NCI-H1417 (cell line): ENCODE measurements at regions not wholly inside any gene's neighbourhood (a gene's known extent, or its start where the extent isn't known, plus 50 kb on each side); places are given as distances from the start of the nearest gene placed in this dataset.

Source experiments
- DNase-seq, 3 experiments: peaks; one replicate each; lab custom pipeline; 2025; lab: John Stamatoyannopoulos, UW

- no peak for DNase-seq
Measured at GRCh38 chr10:44243851-44244510, 140.9 kb downstream of the CXCL12 start.

- no peak for DNase-seq
Measured at GRCh38 chr10:44242826-44243225, 142.1 kb downstream of the CXCL12 start.

GRCh38 chr10:44242091-44242490, 142.8 kb downstream of the CXCL12 start:
- no peak for DNase-seq

- DNase-seq = no peak
Measured at GRCh38 chr10:44240584-44241205, 144.2 kb downstream of the CXCL12 start.

- DNase-seq = no peak
Measured at GRCh38 chr10:44238212-44238611, 146.7 kb downstream of the CXCL12 start.

GRCh38 chr10:44237364-44238049, 147.4 kb downstream of the CXCL12 start:
- no peak for DNase-seq

- DNase-seq = no peak
Measured at GRCh38 chr10:44235363-44235762, 149.5 kb downstream of the CXCL12 start.

- no peak for DNase-seq
Measured at GRCh38 chr10:44234483-44234875, 150.4 kb downstream of the CXCL12 start.

- DNase-seq = no peak
Measured at GRCh38 chr10:44233561-44234482, 151.1 kb downstream of the CXCL12 start.

- DNase-seq = no peak
Measured at GRCh38 chr10:44217274-44217820, 167.6 kb downstream of the CXCL12 start.

- DNase-seq = no peak
Measured at GRCh38 chr10:44216073-44216472, 168.8 kb downstream of the CXCL12 start.

GRCh38 chr10:44209811-44210210, 175.1 kb downstream of the CXCL12 start:
- DNase-seq = no peak

- no peak for DNase-seq
Measured at GRCh38 chr10:44207160-44207559, 177.7 kb downstream of the CXCL12 start.

GRCh38 chr10:44206127-44206818, 178.6 kb downstream of the CXCL12 start:
- DNase-seq = no peak

- no peak for DNase-seq
Measured at GRCh38 chr10:44205067-44205466, 179.8 kb downstream of the CXCL12 start.

- no peak for DNase-seq
Measured at GRCh38 chr10:44203535-44203934, 181.4 kb downstream of the CXCL12 start.

GRCh38 chr10:44202952-44203351, 181.9 kb downstream of the CXCL12 start:
- DNase-seq = no peak

GRCh38 chr10:44201656-44202055, 183.2 kb downstream of the CXCL12 start:
- no peak for DNase-seq

GRCh38 chr10:44201011-44201410, 183.9 kb downstream of the CXCL12 start:
- DNase-seq = no peak

GRCh38 chr10:44199991-44200655, 184.8 kb downstream of the CXCL12 start:
- no peak for DNase-seq

- no peak for DNase-seq
Measured at GRCh38 chr10:44199267-44199666, 185.6 kb downstream of the CXCL12 start.
